Thyroid gland (tissue), 4 donors: ENCODE measurements at regions not wholly inside any gene's neighbourhood (a gene's known extent, or its start where the extent isn't known, plus 50 kb on each side); places are given as distances from the start of the nearest gene placed in this dataset.

Experiments used
- DNase-seq, 2 donors: peaks; one replicate each; pipeline ENCODE4 v3.0.0-alpha.2; 2019
- H3K27ac ChIP-seq, 3 donors: fragments of 200-600 bp; sonication (generic); 1 replicate in 2 of 3; 2 replicates in 1 of 3; pipeline ENCODE4 v1.5.1; 2016 to 2019; ENCODE audit warnings: mild to moderate bottlenecking in 1 of 3, moderate library complexity in 1 of 3
- H3K27me3 ChIP-seq: fragments of 200-600 bp; sonication (generic); one replicate; pipeline ENCODE4 v1.5.1; 2019
- H3K36me3 ChIP-seq, 2 donors: fragments of 200-600 bp; sonication (generic); one replicate each; pipeline ENCODE4 v1.5.1; 2016 to 2019
- H3K4me1 ChIP-seq, 2 donors: fragments of 200-600 bp; sonication (generic); one replicate each; pipeline ENCODE4 v1.5.1; 2017 to 2019
- H3K4me3 ChIP-seq, 3 donors: fragments of 200-600 bp; sonication (generic); replicated peaks in 1 of 3; 1 replicate in 2 of 3; 2 replicates in 1 of 3; pipeline ENCODE4 v1.5.1; 2016; ENCODE audit warnings: mild to moderate bottlenecking in 1 of 3
- H3K9me3 ChIP-seq: fragments of 200-600 bp; sonication (generic); one replicate; pipeline ENCODE4 v1.5.1; 2017
- CTCF ChIP-seq, 6 experiments: fragments of 200-600 bp in 3 of 6; fragments of 450-650 bp in 3 of 6; sonication (generic) in 3 of 6; IDR thresholded peaks; one replicate each; pipeline ENCODE4 v1.5.1; 2016 to 2019; ENCODE audit warnings: antibody characterized with exemption in 6 of 6, mild to moderate bottlenecking in 2 of 6, inconsistent platforms in 1 of 6, moderate library complexity in 1 of 6
- POLR2A ChIP-seq, 2 donors: fragments of 450-650 bp; IDR thresholded peaks; one replicate each; pipeline ENCODE4 v1.6.1; 2017; ENCODE audit warnings: antibody characterized with exemption in 2 of 2, mild to moderate bottlenecking in 2 of 2, moderate library complexity in 1 of 2
- WGBS, 2 donors: methylation state at CpG; one replicate each; pipeline ENCODE4 v1.1.5; 2017; 5-methylcytosine and 5-hydroxymethylcytosine counted together
- intact Hi-C: fragments of 100-400 bp; cut with DNase I; formaldehyde crosslinking; loops from one replicate; pipeline ENCODE4 v1.15.1; 2023

- Histone ChIP-seq H3K27ac (peak overlapping the region in 1 of 3 donors; percentile 59), H3K4me1 (peaks cover 25 to 37% of the 10 kb centered on the region in 2 donors), H3K4me3 (no peak overlapping the region), H3K9me3 (no peaks in the 10 kb centered on the region), H3K27me3 (no peaks in the 10 kb centered on the region), H3K36me3 (no peaks in the 10 kb centered on the region)
- WGBS, 2 donors, result 86 to 89% methylated on average over 7 of the region's 7 CpGs
- DNase-seq, result no peak
- intact Hi-C loops, result no loop called here
- TF ChIP-seq CTCF (IDR thresholded peaks at IDR 0.05) (no peak), POLR2A (IDR thresholded peaks at IDR 0.05) (no peak)
Observed at GRCh38 chr16:49010879-49011278, 270.8 kb downstream of the CBLN1 start.

- no peak for TF ChIP-seq POLR2A (IDR thresholded peaks at IDR 0.05)
- TF ChIP-seq CTCF (IDR thresholded peaks at IDR 0.05), result no peak
- no peaks in the 10 kb centered on the region for H3K9me3 ChIP-seq
- H3K4me1 ChIP-seq, result peaks cover 25 to 37% of the 10 kb centered on the region in 2 donors
- intact Hi-C loops, result no loop called here
- no peaks in the 10 kb centered on the region for H3K36me3 ChIP-seq
- WGBS, 2 donors, result 73 to 82% methylated on average over 6 to 8 of the region's 8 CpGs
- H3K27ac ChIP-seq, result no peak overlapping the region
- DNase-seq, result no peak
- H3K27me3 ChIP-seq, result no peaks in the 10 kb centered on the region
- no peak overlapping the region for H3K4me3 ChIP-seq
Observed at GRCh38 chr16:49010396-49010795, 271.2 kb downstream of the CBLN1 start.

GRCh38 chr16:49009204-49009603, 272.4 kb downstream of the CBLN1 start:
- no peaks in the 10 kb centered on the region for H3K27me3 ChIP-seq
- intact Hi-C loops, result no loop called here
- TF ChIP-seq CTCF (IDR thresholded peaks at IDR 0.05), result no peak
- no peak for TF ChIP-seq POLR2A (IDR thresholded peaks at IDR 0.05)

GRCh38 chr16:49003992-49004391, 277.6 kb downstream of the CBLN1 start:
- Histone ChIP-seq H3K9me3 (no peaks in the 10 kb centered on the region), H3K27ac (no peak overlapping the region), H3K4me3 (no peak overlapping the region), H3K36me3 (no peaks in the 10 kb centered on the region), H3K4me1 (no peaks in the 10 kb centered on the region), H3K27me3 (no peaks in the 10 kb centered on the region)
- peak in 1 of 2 donors; percentile 32 for DNase-seq
- TF ChIP-seq CTCF (IDR thresholded peaks at IDR 0.05), result no peak
- TF ChIP-seq POLR2A (IDR thresholded peaks at IDR 0.05), result no peak
- 62 to 77% methylated on average over 4 of the region's 4 CpGs for WGBS, 2 donors
- intact Hi-C loops, result no loop called here

More at GRCh38 chr16:49009204-49009603, 272.4 kb downstream of the CBLN1 start:
- DNase-seq, result no peak
- H3K27ac ChIP-seq, result no peak overlapping the region
- no peaks in the 10 kb centered on the region for H3K9me3 ChIP-seq
- WGBS, 2 donors, result 80 to 83% methylated on average over 1 of the region's 1 CpG
- no peaks in the 10 kb centered on the region for H3K36me3 ChIP-seq
- peaks cover 25 to 37% of the 10 kb centered on the region in 2 donors for H3K4me1 ChIP-seq
- no peak overlapping the region for H3K4me3 ChIP-seq

- no peaks in the 10 kb centered on the region for H3K27me3 ChIP-seq
- H3K9me3 ChIP-seq, result no peaks in the 10 kb centered on the region
- no peak for TF ChIP-seq POLR2A (IDR thresholded peaks at IDR 0.05)
- no peak for TF ChIP-seq CTCF (IDR thresholded peaks at IDR 0.05)
- no peaks in the 10 kb centered on the region for H3K4me1 ChIP-seq
- no peak overlapping the region for H3K27ac ChIP-seq
- H3K36me3 ChIP-seq, result no peaks in the 10 kb centered on the region
- DNase-seq, result no peak
- no peak overlapping the region for H3K4me3 ChIP-seq
- 58 to 90% methylated on average over 2 of the region's 2 CpGs for WGBS, 2 donors
- intact Hi-C loops, result no loop called here
Observed at GRCh38 chr16:49003022-49003421, 278.6 kb downstream of the CBLN1 start.
